Stimulated activated CD4-positive, alpha-beta T cell treated with anti-CD3 and anti-CD28 coated beads, Interleukin-15, amount 100 ng/mL, for 24 hours (primary cell): ENCODE measurements at regions not wholly inside any gene's neighbourhood (a gene's known extent, or its start where the extent isn't known, plus 50 kb on each side); places are given as distances from the start of the nearest gene placed in this dataset.

Experiments used
- DNase-seq: peaks from one replicate; pipeline ENCODE4 v3.0.0-alpha.2; 2020

DNA sequence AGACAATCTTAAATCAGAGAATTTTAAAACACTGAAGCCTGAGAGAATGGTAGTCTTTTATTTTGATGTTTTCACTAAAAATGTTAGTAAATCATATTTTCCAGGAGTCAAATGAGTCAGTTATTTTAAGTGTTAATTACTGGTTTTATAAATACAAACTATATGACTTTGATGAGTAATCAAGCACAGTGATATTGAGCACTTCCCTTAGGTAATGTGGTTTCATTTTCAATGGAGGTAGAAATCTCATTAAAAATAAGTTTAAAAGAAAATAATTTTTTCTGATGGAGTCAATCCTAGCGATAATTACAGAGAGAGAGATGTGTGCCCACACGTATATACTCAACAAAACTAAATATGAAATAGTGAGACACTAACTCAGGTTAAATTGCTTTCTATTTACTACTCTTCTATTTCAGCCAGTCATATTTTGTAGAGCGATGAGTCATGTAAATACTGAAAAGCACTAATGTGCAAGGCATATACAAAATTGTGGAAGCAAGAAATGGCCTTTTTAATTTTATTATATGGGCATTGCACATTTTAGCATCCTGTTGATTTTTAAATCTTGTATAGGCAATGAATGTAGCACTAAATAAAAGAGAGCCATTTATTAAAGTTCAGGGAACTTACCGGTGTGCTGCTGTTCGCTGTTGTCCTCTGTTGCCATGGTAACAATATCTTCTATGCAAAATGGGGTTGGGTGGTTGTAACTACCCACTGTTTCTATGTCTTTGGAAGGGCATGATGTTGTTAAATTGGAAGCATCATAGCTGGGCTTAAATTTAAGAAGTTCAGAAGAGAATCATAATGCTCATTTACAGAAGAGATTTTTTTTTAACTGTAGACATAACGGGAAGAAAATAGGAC is 513.7 kb downstream of the TLL1 start:
- no peak for DNase-seq

DNA sequence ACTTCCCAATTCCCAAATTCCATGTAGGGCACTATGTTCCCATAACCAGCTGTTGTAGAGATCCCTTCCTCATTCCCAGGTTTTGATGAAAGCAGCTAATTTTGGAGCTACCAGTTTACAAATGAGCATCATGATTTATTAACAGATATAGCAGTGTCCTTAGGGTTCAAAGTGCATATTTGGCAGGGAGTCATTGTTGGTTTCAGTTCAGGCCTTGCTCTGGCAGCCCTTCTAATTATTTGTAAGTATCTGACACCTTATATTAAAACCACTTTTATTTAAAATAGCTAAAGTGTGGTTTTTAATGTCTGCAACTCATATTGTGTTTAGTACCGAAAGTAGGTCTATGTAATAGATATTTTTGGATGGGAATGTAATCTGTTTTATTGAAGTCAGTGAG is 518.5 kb downstream of the TLL1 start:
- no peak for DNase-seq

DNA sequence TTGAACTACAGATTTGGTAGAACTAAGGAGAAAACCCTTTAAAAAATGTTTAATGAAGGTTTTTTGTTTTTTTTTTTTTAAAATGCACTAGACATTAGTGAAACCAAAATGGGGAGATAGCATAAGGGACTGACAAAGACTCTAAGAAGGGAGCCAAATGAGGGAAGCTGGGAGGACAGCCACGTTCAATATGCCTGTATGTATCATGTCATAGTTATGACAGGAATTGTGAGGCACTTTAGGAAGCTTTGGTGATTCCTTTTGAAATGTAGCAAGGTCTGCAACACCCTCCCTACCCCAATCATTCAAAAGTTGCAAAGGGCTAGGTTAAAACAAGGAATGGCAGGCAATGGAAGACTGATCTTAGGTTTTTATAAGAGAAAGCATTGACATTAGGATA is 526.0 kb downstream of the TLL1 start:
- no peak for DNase-seq

DNA sequence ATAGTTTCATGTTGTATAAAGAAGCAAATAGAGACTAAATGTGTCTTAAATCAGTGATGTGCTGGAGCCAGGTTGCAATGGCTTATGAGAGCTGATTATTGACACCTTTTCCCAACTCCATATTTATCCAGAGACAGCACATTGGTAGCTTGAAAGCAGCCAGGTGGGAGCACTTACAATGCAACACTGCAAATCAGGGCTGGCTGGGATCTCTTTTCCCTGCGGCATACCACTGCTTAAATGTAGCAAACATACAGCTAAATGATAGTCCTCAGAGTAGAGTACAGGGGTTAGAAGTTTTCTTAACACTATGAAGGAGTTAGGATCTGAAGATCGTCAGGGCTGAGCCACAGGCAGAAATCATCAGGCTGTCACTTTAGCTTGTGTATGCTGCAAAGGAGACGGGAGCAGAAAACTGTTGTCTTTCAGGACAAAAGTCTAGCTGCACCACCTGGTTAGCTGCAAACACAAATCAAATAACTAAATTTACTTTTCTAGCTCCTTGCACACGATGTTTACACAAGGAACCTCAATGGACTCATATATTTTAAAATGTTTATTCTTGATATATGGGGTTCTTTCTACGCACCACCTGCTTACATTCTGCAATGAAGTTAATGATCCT is 527.3 kb downstream of the TLL1 start:
- DNase-seq = no peak

DNA sequence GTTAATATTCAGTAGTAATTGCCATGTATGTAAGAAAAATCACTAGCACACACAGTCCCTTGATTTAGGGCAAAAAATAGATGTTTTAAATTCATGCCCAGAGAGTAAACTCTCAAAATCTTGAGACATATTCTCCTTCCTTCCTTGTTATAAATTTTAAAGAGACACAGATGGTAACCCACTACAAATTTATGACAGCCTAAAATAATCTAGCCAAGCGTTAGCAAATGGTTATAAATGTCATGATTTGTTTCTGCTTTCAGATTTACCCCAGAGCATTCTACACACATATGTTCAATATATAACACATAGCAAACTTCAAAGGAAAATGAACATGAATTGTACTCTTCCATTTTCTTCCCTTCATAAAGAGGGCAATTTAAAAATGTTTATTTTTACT is 540.3 kb downstream of the TLL1 start:
- no peak for DNase-seq

DNA sequence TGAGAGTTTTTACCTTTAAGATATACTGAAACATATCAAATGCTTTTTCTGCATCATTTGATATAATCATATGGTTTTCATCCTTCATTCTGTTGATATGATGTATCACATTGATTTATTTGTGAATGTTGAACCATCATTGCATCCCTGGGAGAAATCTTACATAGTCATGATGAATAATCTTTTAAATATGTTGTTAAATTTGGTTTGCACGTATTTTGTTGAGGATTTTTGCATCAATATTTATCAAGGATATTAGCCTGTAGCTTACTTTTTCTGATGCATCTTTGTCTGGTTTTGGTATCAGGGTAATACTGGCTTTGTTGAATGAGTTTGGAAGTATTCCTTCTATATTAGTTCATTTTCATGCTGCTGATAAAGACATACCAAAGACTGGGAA is 541.4 kb downstream of the TLL1 start:
- DNase-seq = no peak

DNA sequence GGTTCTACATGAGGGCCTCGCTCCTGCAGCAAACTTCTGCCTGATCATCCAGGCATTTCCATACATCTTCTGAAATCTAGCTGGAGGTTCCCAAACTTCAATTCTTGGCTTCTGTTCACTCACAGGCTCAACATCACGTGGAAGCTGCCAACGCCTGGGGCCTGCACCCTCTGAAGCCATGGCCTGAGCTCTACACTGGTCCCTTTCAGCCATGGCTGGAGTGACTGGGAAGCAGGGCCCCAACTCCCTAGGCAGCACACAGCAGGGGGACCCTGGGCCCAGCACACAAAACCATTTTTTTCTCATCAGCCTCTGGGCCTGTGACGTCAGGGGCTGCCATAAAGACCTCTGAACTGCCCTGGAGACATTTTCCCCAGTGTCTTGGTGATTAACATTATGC is 542.7 kb downstream of the TLL1 start:
- DNase-seq = no peak

DNA sequence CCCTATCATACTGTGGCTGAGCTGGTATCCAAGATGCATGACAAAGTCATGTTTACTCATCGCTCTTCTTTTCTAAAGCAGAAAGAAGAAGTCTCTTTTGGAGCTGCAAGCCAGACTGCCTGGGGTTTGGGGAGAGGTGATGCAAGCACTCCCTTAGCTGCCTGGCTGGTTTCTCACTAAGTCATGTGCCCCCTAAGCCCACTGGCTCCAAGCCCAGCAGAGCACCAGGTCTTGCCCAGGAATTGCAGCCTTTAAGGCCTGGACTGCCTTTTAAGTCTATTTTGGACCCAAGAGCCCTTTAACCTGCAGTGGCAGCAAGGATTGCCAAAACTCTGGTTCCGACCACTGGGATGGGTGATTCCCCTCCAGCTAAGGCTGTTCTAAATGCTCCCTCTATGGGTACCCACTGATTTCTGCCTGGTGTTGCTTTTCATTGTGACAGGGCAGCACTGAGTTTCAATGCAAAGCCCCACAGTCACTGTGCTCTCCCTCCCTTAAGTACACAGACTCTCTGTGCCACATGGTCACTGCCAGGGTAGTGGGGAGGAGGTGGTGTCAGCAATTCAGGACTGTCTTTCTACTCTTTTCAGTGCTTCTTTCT is 548.6 kb downstream of the TLL1 start:
- no peak for DNase-seq

DNA sequence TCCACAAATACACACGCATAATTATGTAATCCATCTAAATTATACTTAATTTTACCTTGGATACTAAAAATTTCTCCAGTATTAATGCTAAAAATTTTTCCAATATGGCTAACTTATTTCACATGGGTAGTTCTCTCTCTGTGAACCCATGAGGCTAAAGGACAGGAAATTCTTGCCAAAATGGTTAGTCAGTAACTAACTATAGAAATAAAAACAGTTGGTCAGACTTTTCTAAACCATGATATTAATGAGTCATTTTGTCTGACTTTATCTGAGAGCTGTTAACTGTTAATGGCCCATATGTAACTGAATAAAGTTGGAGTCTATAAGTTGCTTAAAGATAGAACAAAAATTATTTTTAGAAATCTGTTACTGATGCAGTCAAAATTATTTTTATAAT is 549.4 kb downstream of the TLL1 start:
- no peak for DNase-seq

DNA sequence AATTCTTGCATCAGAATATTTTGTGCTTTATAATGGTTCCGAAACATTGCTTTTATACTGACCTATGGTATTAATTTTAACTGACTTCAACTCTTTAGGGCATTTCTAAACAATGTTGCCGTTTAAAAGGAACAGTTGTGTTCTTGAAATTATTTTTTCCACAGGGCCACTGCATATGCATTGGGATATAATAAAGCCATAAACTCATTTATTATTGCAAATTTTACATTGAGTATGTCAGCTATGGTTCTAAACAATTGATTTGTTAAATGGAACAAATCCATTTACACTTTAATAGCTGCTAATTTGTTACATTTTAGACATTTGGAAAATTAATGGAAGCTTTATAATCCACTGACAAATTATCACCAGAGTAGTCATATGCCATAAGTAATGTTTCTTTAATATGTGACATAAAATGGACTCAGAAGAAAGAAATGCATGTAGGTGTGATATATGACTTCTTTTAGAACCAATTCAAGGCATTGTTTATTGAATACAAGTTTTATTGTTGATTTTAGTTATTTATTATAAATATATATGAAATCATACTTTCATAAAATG is 553.3 kb downstream of the TLL1 start:
- DNase-seq = no peak

DNA sequence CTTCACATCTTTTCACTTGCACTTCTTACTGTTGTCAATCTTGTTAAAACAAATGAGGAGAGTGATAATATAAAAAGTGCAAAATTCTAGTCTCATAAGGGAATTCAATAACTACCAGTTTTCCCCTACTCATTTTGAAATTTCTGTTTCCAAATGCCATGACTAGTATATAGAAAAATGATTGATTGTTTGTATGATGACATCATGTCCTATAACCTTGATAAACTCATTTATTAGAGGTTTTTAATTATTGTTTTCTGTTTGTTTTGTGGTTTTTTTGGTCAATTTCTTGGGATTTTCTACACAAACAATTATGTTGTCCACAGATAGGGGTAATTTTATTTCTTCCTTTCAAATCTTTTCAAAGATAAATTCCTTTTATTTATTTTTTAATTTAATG is 559.1 kb downstream of the TLL1 start:
- DNase-seq = no peak

DNA sequence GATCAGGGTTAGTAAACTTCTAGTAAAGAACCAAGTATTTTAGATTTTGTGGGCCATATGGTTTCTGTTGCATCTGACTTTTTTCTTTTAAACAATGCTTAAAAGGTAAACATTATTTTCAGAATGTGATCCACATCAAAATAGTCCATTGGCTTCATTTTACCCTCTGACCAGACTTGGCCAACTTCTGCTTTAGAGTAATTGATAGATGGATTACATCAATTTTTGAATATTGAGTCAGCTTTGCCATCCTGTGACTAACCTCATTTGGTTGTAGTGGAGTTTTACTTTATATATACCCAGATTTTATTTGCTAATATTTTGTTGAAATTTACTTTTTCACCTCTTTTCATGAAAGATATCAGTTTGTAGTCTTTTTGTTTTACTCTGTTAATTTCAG is 559.8 kb downstream of the TLL1 start:
- no peak for DNase-seq

DNA sequence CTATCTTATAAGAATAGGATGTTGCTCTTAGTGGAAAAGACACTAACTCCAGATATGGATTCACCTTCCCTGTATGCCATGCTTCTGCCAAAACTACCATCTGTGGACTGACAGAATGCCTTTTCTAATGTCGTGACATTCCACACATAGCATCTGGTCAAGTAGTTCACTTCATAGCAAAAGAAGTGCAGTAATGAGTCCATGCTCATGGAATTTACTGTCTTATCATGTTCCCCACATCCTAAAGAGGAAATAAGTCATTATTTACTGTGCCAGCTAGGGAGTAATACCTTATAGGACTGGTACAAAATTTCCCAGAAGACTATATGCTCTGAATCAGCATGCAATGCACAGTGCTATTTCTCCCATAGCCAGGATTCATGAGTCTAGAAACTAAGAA is 562.4 kb downstream of the TLL1 start:
- DNase-seq = no peak

DNA sequence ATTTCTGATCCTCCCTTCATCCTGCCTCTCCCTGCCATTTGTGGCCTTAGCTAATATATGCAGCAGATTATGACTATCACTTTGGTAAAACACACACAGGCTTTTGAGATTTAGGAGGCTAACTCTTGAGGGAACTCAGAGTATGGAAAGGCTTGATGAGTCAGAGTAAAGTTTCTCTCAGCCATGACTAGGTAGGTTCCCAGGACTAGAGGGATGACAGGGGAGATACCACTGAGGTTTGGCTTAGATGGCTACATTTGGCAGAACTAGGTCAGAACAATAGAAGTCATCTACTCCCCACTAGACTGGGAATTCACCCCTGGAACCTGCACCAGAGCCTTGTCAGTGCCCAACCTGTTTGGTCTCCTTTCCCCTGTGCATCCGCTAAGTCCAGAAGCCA is 585.7 kb downstream of the TLL1 start:
- no peak for DNase-seq

DNA sequence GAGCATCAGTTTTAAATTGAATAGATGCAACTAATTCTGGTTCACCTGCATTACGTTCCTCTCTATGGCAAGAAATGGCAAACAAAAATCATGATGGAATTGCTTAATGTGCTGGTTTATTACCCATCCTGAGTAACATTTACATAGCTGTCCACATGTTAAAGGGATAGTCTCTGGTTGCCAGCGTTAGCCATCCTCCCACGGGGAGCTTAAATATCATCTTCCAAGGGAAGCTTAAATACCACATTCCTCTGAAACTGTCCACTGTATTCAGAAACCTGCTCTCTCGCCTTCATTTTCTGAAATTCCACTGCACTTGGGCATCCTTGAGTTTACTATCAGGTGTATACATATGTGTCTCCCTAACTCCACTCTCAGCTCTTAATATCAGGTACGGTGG is 586.6 kb downstream of the TLL1 start:
- no peak for DNase-seq

DNA sequence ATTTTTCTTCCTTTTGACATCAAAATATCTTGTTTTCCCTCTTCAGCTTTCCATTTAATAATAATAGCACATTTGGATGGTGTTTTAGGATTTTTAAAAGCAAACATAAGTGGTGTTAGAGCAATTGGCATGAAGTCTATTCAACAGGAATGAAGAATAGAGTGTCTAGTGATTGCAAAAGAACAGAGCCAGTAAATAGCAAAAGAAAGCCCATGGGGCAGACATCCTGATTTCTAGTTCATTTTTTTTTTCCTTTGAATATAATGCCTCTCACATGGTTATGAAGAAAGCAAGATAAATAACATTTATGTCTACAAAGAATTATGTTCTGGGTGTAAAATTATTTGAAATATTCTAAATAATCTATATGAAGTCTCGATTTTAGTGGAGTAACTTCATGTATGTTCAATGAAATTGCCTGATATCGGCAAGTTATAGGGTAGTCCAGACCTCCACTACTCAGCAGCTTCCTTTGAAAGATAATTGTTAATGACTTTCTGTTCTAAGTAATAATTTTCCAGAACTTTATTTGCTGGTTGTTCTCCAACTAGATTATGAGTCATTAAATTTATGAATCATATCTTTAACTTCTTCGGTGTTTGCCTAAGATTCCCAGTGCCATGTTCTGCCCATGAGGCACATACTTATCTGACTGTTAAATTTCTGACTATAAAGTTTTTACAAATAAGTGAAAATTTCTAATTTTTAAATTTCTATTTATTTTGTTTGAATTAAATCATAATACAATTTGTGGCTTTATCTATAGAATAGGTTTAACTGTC is 587.9 kb downstream of the TLL1 start:
- DNase-seq = no peak

DNA sequence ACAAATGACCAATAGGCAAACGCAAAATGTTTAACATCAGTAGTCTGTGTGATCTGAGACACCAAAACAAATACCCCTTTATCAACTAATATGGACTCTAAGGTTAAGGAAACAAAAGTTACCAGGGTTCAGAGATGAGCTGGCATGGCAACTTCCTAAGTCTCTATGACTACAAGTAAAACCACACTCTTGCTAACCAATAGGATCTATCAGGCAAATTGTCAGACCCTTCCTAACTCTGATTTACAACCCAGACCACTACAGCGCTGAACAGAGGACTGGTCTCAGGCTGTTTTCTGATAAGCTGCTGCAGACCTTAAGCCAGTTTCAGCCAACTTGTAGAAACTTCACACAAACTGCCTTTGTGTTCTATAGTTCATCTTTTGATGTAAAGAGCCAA is 608.0 kb downstream of the TLL1 start:
- no peak for DNase-seq

DNA sequence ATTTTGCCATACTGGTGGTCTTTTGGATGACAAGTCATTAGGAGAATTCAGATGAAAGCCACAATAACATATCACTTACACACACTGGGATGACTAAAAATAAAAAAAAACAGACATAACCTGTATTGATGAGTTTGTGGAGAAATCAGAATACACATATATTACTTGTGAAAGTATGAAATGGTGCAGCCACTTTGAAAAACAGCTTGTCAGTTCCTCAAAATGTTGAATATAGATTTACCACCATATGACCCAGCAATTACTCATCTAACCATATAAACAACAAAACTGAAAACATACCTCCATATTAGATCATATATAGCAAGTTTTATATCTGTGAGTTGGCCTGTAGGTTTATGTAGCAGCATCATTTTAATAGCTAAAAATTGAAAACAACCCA is 608.7 kb downstream of the TLL1 start:
- DNase-seq = no peak

DNA sequence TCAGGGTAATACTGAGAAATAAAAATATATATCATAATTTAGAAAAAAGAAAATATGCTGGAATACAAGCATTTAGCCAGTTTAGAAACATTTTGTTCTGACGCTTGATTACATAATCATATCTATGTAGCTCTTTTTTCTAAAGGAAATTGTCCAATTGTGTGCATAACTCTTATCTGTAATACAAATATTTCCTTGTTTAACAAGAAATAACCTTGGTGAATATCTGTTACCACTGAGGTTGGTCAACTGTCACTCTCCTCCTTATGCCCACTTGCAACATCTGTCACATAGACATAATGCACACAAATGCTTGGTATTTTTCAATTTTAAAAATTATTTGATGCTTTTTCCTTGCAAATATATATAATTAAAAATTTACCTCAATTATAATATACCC is 609.7 kb downstream of the TLL1 start:
- no peak for DNase-seq

DNA sequence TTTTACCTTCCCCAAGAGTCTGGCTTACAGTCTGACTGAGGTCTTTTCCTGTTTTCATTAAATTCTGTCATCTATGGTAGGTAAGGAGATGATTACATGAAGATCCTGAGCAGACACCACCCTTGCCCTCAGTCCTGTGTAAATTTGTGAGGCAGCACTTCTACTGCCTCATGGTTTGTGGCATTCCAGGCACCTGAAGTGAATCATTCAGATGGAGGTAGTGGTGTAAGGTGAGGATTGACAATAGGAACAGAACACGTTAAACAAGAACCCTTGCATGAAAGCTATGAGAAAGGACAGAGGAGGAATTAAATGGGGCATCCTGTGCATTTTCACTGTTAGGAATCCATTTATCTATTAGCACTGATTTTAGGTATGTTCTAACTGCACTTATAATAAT is 618.6 kb downstream of the TLL1 start:
- no peak for DNase-seq

DNA sequence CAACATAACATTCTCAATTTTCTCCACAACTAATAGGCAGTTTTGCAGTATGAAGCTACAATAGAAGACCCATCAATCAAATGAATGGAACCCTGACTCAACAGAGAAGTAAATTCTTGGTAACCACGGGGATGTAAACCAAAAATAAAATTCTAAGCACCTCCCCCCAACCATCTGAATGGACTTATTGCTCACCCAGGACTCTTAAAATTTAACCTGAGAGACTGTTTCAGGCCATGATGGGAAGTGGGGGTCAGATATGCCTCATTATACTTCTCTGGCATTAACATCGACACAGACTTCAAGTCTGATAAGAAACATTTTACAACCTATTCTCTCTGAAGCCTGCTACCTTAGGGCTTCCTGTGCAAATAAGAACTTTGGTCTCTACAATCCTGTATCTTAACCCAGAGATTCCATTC is 620.9 kb downstream of the TLL1 start:
- no peak for DNase-seq

DNA sequence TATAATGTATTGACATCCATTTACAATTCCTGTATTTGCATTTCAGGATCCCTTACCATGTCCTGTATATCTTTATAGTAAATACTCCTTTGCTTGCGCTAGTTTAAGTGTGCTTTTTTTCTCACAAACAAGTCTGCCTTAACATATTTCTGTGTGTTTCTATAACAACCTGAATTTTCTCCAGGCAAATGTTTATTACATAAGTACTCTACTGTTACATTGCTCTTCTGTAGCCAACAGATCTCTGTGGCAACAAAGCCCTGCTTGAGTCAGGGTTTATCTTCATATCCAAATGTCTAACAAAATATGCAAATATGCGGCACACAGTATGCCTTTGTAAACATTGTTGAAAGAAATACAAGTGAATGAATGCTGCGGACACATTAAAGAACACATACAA is 625.5 kb downstream of the TLL1 start:
- DNase-seq = no peak

DNA sequence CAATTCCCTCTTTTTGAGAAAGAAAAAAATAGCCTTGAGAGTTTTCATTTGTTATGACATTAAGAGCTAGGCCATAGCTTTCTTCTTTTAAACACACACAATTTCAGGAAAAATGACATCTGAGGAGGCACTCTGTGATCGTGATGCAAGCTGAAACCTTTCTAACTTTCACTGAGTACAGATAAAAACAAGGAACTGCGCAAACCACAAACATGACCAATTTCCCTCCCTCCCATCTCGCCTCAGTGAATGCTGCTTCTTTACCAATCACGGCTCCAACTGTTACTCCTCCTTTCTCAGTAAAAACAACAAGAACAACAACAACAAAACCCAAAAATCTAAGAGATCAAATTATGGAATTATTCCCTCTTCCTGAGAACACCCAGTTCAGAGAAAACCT is 626.8 kb downstream of the TLL1 start:
- no peak for DNase-seq
